ENCODE measurements at regions not wholly inside any gene's neighbourhood (a gene's known extent, or its start where the extent isn't known, plus 50 kb on each side); places are given as distances from the start of the nearest gene placed in this dataset.

- TF ChIP-seq, protein P1, sequence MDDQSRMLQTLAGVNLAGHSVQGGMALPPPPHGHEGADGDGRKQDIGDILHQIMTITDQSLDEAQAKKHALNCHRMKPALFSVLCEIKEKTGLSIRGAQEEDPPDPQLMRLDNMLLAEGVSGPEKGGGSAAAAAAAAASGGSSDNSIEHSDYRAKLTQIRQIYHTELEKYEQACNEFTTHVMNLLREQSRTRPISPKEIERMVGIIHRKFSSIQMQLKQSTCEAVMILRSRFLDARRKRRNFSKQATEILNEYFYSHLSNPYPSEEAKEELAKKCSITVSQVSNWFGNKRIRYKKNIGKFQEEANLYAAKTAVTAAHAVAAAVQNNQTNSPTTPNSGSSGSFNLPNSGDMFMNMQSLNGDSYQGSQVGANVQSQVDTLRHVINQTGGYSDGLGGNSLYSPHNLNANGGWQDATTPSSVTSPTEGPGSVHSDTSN (IDR thresholded peaks at IDR 0.05; ENCODE audit: insufficient replicate concordance, low read depth, low read length) = no peak
- TF ChIP-seq CTCF (IDR thresholded peaks at IDR 0.05 in 2 of 3, conservative IDR thresholded peaks at IDR 0.05 in 1 of 3; ENCODE audit: control insufficient read depth in 2 of 3, extremely low read depth in 1 of 3, insufficient read depth in 1 of 3, low read depth in 3 of 3, low read length in 3 of 3) (no peak), MAX (IDR thresholded peaks at IDR 0.05; ENCODE audit: low read depth, low read length) (no peak), RFX5 (IDR thresholded peaks at IDR 0.05; ENCODE audit: low read depth, low read length) (no peak), POLR2AphosphoS5 (IDR thresholded peaks at IDR 0.05; ENCODE audit: low read length) (no peak), HDAC6 (IDR thresholded peaks at IDR 0.05; ENCODE audit: unreplicated experiment) (no peak), HCFC1 (IDR thresholded peaks at IDR 0.05; ENCODE audit: low read length) (no peak), RCOR1 (conservative IDR thresholded peaks at IDR 0.05; ENCODE audit: low read depth, low read length) (no peak)
- TF ChIP-seq, protein P2, sequence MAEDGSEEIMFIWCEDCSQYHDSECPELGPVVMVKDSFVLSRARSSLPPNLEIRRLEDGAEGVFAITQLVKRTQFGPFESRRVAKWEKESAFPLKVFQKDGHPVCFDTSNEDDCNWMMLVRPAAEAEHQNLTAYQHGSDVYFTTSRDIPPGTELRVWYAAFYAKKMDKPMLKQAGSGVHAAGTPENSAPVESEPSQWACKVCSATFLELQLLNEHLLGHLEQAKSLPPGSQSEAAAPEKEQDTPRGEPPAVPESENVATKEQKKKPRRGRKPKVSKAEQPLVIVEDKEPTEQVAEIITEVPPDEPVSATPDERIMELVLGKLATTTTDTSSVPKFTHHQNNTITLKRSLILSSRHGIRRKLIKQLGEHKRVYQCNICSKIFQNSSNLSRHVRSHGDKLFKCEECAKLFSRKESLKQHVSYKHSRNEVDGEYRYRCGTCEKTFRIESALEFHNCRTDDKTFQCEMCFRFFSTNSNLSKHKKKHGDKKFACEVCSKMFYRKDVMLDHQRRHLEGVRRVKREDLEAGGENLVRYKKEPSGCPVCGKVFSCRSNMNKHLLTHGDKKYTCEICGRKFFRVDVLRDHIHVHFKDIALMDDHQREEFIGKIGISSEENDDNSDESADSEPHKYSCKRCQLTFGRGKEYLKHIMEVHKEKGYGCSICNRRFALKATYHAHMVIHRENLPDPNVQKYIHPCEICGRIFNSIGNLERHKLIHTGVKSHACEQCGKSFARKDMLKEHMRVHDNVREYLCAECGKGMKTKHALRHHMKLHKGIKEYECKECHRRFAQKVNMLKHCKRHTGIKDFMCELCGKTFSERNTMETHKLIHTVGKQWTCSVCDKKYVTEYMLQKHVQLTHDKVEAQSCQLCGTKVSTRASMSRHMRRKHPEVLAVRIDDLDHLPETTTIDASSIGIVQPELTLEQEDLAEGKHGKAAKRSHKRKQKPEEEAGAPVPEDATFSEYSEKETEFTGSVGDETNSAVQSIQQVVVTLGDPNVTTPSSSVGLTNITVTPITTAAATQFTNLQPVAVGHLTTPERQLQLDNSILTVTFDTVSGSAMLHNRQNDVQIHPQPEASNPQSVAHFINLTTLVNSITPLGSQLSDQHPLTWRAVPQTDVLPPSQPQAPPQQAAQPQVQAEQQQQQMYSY (CRISPR knock-in tag; IDR thresholded peaks at IDR 0.05) = no peak
These were observed 1086.9 kb upstream of the PCDH20 start for GRCh38 chr13:62502588-62502987.
